ENCODE measurements at regions not wholly inside any gene's neighbourhood (a gene's known extent, or its start where the extent isn't known, plus 50 kb on each side); places are given as distances from the start of the nearest gene placed in this dataset.

DNA sequence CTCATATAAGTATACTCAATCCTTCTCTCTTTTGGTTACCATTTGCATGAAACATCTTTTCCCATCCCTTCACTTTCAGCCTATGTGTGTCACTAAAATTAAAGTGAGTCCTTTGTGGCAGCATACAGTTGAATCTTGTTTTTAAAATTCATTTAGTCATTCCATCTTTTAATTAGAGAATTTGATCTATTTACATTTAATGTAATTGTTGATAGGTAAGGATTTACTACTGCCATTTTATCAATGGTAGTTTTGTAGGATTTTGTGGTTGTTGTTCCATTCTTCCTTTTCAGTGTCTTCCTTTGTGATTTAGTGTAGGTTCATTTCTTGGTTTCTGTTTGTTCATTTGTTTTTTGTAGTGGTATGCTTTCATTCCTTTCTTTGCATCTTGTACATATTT, 191.9 kb upstream of the CTNNB1 start (continued):
- TF ChIP-seq, protein P1, sequence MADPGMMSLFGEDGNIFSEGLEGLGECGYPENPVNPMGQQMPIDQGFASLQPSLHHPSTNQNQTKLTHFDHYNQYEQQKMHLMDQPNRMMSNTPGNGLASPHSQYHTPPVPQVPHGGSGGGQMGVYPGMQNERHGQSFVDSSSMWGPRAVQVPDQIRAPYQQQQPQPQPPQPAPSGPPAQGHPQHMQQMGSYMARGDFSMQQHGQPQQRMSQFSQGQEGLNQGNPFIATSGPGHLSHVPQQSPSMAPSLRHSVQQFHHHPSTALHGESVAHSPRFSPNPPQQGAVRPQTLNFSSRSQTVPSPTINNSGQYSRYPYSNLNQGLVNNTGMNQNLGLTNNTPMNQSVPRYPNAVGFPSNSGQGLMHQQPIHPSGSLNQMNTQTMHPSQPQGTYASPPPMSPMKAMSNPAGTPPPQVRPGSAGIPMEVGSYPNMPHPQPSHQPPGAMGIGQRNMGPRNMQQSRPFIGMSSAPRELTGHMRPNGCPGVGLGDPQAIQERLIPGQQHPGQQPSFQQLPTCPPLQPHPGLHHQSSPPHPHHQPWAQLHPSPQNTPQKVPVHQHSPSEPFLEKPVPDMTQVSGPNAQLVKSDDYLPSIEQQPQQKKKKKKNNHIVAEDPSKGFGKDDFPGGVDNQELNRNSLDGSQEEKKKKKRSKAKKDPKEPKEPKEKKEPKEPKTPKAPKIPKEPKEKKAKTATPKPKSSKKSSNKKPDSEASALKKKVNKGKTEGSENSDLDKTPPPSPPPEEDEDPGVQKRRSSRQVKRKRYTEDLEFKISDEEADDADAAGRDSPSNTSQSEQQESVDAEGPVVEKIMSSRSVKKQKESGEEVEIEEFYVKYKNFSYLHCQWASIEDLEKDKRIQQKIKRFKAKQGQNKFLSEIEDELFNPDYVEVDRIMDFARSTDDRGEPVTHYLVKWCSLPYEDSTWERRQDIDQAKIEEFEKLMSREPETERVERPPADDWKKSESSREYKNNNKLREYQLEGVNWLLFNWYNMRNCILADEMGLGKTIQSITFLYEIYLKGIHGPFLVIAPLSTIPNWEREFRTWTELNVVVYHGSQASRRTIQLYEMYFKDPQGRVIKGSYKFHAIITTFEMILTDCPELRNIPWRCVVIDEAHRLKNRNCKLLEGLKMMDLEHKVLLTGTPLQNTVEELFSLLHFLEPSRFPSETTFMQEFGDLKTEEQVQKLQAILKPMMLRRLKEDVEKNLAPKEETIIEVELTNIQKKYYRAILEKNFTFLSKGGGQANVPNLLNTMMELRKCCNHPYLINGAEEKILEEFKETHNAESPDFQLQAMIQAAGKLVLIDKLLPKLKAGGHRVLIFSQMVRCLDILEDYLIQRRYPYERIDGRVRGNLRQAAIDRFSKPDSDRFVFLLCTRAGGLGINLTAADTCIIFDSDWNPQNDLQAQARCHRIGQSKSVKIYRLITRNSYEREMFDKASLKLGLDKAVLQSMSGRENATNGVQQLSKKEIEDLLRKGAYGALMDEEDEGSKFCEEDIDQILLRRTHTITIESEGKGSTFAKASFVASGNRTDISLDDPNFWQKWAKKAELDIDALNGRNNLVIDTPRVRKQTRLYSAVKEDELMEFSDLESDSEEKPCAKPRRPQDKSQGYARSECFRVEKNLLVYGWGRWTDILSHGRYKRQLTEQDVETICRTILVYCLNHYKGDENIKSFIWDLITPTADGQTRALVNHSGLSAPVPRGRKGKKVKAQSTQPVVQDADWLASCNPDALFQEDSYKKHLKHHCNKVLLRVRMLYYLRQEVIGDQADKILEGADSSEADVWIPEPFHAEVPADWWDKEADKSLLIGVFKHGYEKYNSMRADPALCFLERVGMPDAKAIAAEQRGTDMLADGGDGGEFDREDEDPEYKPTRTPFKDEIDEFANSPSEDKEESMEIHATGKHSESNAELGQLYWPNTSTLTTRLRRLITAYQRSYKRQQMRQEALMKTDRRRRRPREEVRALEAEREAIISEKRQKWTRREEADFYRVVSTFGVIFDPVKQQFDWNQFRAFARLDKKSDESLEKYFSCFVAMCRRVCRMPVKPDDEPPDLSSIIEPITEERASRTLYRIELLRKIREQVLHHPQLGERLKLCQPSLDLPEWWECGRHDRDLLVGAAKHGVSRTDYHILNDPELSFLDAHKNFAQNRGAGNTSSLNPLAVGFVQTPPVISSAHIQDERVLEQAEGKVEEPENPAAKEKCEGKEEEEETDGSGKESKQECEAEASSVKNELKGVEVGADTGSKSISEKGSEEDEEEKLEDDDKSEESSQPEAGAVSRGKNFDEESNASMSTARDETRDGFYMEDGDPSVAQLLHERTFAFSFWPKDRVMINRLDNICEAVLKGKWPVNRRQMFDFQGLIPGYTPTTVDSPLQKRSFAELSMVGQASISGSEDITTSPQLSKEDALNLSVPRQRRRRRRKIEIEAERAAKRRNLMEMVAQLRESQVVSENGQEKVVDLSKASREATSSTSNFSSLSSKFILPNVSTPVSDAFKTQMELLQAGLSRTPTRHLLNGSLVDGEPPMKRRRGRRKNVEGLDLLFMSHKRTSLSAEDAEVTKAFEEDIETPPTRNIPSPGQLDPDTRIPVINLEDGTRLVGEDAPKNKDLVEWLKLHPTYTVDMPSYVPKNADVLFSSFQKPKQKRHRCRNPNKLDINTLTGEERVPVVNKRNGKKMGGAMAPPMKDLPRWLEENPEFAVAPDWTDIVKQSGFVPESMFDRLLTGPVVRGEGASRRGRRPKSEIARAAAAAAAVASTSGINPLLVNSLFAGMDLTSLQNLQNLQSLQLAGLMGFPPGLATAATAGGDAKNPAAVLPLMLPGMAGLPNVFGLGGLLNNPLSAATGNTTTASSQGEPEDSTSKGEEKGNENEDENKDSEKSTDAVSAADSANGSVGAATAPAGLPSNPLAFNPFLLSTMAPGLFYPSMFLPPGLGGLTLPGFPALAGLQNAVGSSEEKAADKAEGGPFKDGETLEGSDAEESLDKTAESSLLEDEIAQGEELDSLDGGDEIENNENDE (IDR thresholded peaks at IDR 0.05; ENCODE audit: insufficient replicate concordance, low read length), result no peak
- no peak for TF ChIP-seq NRF1 (IDR thresholded peaks at IDR 0.05; ENCODE audit: low read depth, low read length)
